HEK293 (cell line): ENCODE measurements at regions not wholly inside any gene's neighbourhood (a gene's known extent, or its start where the extent isn't known, plus 50 kb on each side); places are given as distances from the start of the nearest gene placed in this dataset.

ENCODE experiments used
- CTCF ChIA-PET: fragments of 350-600 bp; formaldehyde crosslinking; extraction: SDS; loops from one replicate; lab custom pipeline; 2021; ENCODE audit warnings: antibody characterized with exemption; lab: Yijun Ruan, JAX
- POLR2A ChIA-PET: fragments of 300-600 bp; formaldehyde crosslinking; extraction: SDS; loops from one replicate; lab custom pipeline; 2020; ENCODE audit warnings: antibody characterized with exemption, inconsistent platforms; lab: Yijun Ruan, JAX
- H3K27ac ChIP-seq: fragments of 200-500 bp; sonication (Bioruptor generic); 2 replicates; pipeline ENCODE4 v1.5.1; 2014; ENCODE audit warnings: low read depth, low read length, control low read depth, inconsistent platforms; ENCODE audit errors: extremely low read depth
- H3K36me3 ChIP-seq, 2 experiments: fragments of 200-500 bp in 1 of 2; sonication (Bioruptor generic) in 1 of 2; 1 replicate in 1 of 2; 2 replicates in 1 of 2; pipeline ENCODE4 v1.5.1; 2014 to 2017; ENCODE audit warnings: inconsistent platforms in 2 of 2, low read length in 2 of 2; ENCODE audit not compliant: control insufficient read depth in 2 of 2, insufficient read depth in 1 of 2
- H3K4me1 ChIP-seq: fragments of 200-500 bp; sonication (Bioruptor generic); 2 replicates; pipeline ENCODE4 v1.5.1; 2014; ENCODE audit warnings: mild to moderate bottlenecking, low read length, inconsistent platforms; ENCODE audit not compliant: control insufficient read depth, insufficient read depth
- H3K4me3 ChIP-seq: 2 replicates; pipeline ENCODE4 v1.5.1; 2011; ENCODE audit warnings: low read depth, mild to moderate bottlenecking, control low read depth, low read length, moderate library complexity
- H3K9me3 ChIP-seq: fragments of 200-500 bp; sonication (Bioruptor generic); 2 replicates; pipeline ENCODE4 v1.5.1; 2014; ENCODE audit warnings: low read depth, low read length, inconsistent platforms; ENCODE audit not compliant: control insufficient read depth, insufficient read depth
- GFI1B ChIP-seq: fragments of 450-650 bp; formaldehyde crosslinking; IDR thresholded peaks from 2 replicates; pipeline ENCODE4 v1.5.1; 2016; ENCODE audit warnings: missing biosample characterization, missing genetic modification characterization
- HOXA7 ChIP-seq: sonication (generic); formaldehyde crosslinking; IDR thresholded peaks from 2 replicates; pipeline ENCODE4 v1.8.1; 2022; ENCODE audit warnings: missing genetic modification reagents, borderline replicate concordance
- HOXD13 ChIP-seq: sonication (generic); formaldehyde crosslinking; IDR thresholded peaks from 2 replicates; pipeline ENCODE4 v1.8.0; 2022; ENCODE audit warnings: missing genetic modification reagents, borderline replicate concordance
- KLF1 ChIP-seq: fragments of 450-650 bp; formaldehyde crosslinking; IDR thresholded peaks from 2 replicates; pipeline ENCODE4 v1.5.1; 2016; ENCODE audit warnings: missing biosample characterization, missing genetic modification characterization
- SCRT2 ChIP-seq: fragments of 450-650 bp; formaldehyde crosslinking; IDR thresholded peaks from 2 replicates; pipeline ENCODE4 v1.5.1; 2016; ENCODE audit warnings: missing biosample characterization, missing genetic modification characterization
- ZBTB10 ChIP-seq: fragments of 450-650 bp; formaldehyde crosslinking; IDR thresholded peaks from 2 replicates; pipeline ENCODE4 v1.5.1; 2016; ENCODE audit warnings: missing biosample characterization, missing genetic modification characterization
- ZBTB21 ChIP-seq: fragments of 450-650 bp; formaldehyde crosslinking; IDR thresholded peaks from 2 replicates; pipeline ENCODE4 v1.5.1; 2017; ENCODE audit warnings: missing biosample characterization, missing genetic modification characterization
- ZFP37 ChIP-seq: fragments of 450-650 bp; formaldehyde crosslinking; IDR thresholded peaks from 2 replicates; pipeline ENCODE4 v1.5.1; 2016; ENCODE audit warnings: missing biosample characterization, missing genetic modification characterization
- ZNF175 ChIP-seq: fragments of 450-650 bp; formaldehyde crosslinking; IDR thresholded peaks from 2 replicates; pipeline ENCODE4 v1.5.1; 2016; ENCODE audit warnings: missing biosample characterization, missing genetic modification characterization
- ZNF18 ChIP-seq: fragments of 450-650 bp; formaldehyde crosslinking; IDR thresholded peaks from 2 replicates; pipeline ENCODE4 v1.5.1; 2016; ENCODE audit warnings: missing biosample characterization, missing genetic modification characterization
- ZNF202 ChIP-seq: fragments of 450-650 bp; formaldehyde crosslinking; IDR thresholded peaks from 2 replicates; pipeline ENCODE4 v1.5.1; 2016; ENCODE audit warnings: missing biosample characterization, missing genetic modification characterization, borderline replicate concordance
- ZNF23 ChIP-seq: fragments of 450-650 bp; formaldehyde crosslinking; IDR thresholded peaks from 2 replicates; pipeline ENCODE4 v1.5.1; 2016; ENCODE audit warnings: missing biosample characterization, missing genetic modification characterization, borderline replicate concordance
- ZNF366 ChIP-seq: fragments of 450-650 bp; formaldehyde crosslinking; conservative IDR thresholded peaks from 2 replicates; pipeline ENCODE4 v1.5.1; 2016; ENCODE audit warnings: missing biosample characterization, missing genetic modification characterization
- ZNF416 ChIP-seq: fragments of 450-650 bp; formaldehyde crosslinking; IDR thresholded peaks from 2 replicates; pipeline ENCODE4 v1.5.1; 2016; ENCODE audit warnings: missing biosample characterization, missing genetic modification characterization
- ZNF558 ChIP-seq: fragments of 450-650 bp; formaldehyde crosslinking; IDR thresholded peaks from 2 replicates; pipeline ENCODE4 v1.5.1; 2016; ENCODE audit warnings: missing biosample characterization, missing genetic modification characterization
- ZNF624 ChIP-seq: fragments of 450-650 bp; formaldehyde crosslinking; IDR thresholded peaks from 2 replicates; pipeline ENCODE4 v1.5.1; 2017; ENCODE audit warnings: missing biosample characterization, missing genetic modification characterization
- ZNF677 ChIP-seq: fragments of 450-650 bp; IDR thresholded peaks from 2 replicates; pipeline ENCODE4 v1.5.0; 2018; ENCODE audit warnings: missing biosample characterization, mild to moderate bottlenecking, missing genetic modification characterization, moderate library complexity
- ZNF701 ChIP-seq: fragments of 450-650 bp; formaldehyde crosslinking; IDR thresholded peaks from 2 replicates; pipeline ENCODE4 v1.5.1; 2016; ENCODE audit warnings: missing biosample characterization, missing genetic modification characterization
- ZNF843 ChIP-seq: fragments of 450-650 bp; formaldehyde crosslinking; IDR thresholded peaks from 2 replicates; pipeline ENCODE4 v1.5.1; 2016; ENCODE audit warnings: missing biosample characterization, missing genetic modification characterization
- TF ChIP-seq, protein P1 (sequence below): fragments of 450-650 bp; formaldehyde crosslinking; IDR thresholded peaks from 2 replicates; pipeline ENCODE4 v1.5.1; 2017; ENCODE audit warnings: missing biosample characterization, missing genetic modification characterization
- TF ChIP-seq, protein P2 (sequence below): fragments of 450-650 bp; formaldehyde crosslinking; IDR thresholded peaks from 2 replicates; pipeline ENCODE4 v1.5.1; 2016; ENCODE audit warnings: missing biosample characterization, missing genetic modification characterization, borderline replicate concordance

GRCh38 chr9:126162611-126163381 lies 163.8 kb upstream of the MVB12B start (continued):
- TF ChIP-seq GFI1B (tag by site-specific recombination): no peak
- TF ChIP-seq ZFP37 (tag by site-specific recombination): no peak
- TF ChIP-seq ZNF843 (tag by site-specific recombination): no peak
- TF ChIP-seq ZNF558 (tag by site-specific recombination): no peak
- TF ChIP-seq, all 188 proteins: peak for 0

GRCh38 chr9:126164796-126165525 lies 161.7 kb upstream of the MVB12B start:
- H3K27ac ChIP-seq: no peak overlapping the region
- no peaks in the 10 kb centered on the region for H3K4me1 ChIP-seq
- CTCF ChIA-PET: no interaction called here
- POLR2A ChIA-PET: no interaction called here
- no peak overlapping the region for H3K4me3 ChIP-seq
- H3K9me3 ChIP-seq: no peaks in the 10 kb centered on the region
- TF ChIP-seq, protein P1, sequence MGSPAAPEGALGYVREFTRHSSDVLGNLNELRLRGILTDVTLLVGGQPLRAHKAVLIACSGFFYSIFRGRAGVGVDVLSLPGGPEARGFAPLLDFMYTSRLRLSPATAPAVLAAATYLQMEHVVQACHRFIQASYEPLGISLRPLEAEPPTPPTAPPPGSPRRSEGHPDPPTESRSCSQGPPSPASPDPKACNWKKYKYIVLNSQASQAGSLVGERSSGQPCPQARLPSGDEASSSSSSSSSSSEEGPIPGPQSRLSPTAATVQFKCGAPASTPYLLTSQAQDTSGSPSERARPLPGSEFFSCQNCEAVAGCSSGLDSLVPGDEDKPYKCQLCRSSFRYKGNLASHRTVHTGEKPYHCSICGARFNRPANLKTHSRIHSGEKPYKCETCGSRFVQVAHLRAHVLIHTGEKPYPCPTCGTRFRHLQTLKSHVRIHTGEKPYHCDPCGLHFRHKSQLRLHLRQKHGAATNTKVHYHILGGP (tag by site-specific recombination): no peak
- TF ChIP-seq ZNF701 (tag by site-specific recombination) (no peak), ZBTB21 (tag by site-specific recombination) (no peak), ZNF416 (tag by site-specific recombination) (no peak), ZNF366 (tag by site-specific recombination) (no peak), ZNF23 (tag by site-specific recombination) (no peak), KLF1 (tag by site-specific recombination) (no peak), ZNF624 (tag by site-specific recombination) (no peak), ZNF202 (tag by site-specific recombination) (no peak), ZNF677 (tag by site-specific recombination) (no peak), ZNF175 (tag by site-specific recombination) (no peak)
- H3K36me3 ChIP-seq: no peaks in the 10 kb centered on the region

DNA sequence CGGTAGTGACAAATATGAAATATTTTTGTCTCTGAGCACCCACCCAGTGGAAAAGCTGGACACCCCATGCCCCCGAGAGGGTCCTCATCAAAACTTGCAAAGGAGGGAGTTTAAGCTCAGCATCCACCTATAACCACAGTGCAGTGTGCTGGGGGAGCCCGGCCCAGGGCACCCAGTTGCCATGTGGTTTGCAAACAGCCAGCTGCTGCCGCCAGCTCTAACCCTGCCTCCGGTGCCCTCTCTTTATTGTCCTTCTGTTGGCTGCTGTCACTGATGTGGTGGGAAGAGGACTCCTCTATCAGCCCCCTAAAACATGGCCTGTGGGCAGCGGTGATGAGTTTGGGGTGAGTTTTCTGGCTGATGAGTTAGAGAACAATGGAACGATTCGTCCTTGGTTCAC lies 160.9 kb upstream of the MVB12B start:
- H3K4me3 ChIP-seq: no peak overlapping the region
- CTCF ChIA-PET: no interaction called here
- no peaks in the 10 kb centered on the region for H3K36me3 ChIP-seq
- H3K9me3 ChIP-seq: no peaks in the 10 kb centered on the region
- H3K4me1 ChIP-seq: no peaks in the 10 kb centered on the region
- no peak overlapping the region for H3K27ac ChIP-seq
- POLR2A ChIA-PET: no interaction called here
- no peak for TF ChIP-seq HOXA7 (CRISPR knock-in tag)
- no peak for TF ChIP-seq ZNF18
- TF ChIP-seq, protein P2, sequence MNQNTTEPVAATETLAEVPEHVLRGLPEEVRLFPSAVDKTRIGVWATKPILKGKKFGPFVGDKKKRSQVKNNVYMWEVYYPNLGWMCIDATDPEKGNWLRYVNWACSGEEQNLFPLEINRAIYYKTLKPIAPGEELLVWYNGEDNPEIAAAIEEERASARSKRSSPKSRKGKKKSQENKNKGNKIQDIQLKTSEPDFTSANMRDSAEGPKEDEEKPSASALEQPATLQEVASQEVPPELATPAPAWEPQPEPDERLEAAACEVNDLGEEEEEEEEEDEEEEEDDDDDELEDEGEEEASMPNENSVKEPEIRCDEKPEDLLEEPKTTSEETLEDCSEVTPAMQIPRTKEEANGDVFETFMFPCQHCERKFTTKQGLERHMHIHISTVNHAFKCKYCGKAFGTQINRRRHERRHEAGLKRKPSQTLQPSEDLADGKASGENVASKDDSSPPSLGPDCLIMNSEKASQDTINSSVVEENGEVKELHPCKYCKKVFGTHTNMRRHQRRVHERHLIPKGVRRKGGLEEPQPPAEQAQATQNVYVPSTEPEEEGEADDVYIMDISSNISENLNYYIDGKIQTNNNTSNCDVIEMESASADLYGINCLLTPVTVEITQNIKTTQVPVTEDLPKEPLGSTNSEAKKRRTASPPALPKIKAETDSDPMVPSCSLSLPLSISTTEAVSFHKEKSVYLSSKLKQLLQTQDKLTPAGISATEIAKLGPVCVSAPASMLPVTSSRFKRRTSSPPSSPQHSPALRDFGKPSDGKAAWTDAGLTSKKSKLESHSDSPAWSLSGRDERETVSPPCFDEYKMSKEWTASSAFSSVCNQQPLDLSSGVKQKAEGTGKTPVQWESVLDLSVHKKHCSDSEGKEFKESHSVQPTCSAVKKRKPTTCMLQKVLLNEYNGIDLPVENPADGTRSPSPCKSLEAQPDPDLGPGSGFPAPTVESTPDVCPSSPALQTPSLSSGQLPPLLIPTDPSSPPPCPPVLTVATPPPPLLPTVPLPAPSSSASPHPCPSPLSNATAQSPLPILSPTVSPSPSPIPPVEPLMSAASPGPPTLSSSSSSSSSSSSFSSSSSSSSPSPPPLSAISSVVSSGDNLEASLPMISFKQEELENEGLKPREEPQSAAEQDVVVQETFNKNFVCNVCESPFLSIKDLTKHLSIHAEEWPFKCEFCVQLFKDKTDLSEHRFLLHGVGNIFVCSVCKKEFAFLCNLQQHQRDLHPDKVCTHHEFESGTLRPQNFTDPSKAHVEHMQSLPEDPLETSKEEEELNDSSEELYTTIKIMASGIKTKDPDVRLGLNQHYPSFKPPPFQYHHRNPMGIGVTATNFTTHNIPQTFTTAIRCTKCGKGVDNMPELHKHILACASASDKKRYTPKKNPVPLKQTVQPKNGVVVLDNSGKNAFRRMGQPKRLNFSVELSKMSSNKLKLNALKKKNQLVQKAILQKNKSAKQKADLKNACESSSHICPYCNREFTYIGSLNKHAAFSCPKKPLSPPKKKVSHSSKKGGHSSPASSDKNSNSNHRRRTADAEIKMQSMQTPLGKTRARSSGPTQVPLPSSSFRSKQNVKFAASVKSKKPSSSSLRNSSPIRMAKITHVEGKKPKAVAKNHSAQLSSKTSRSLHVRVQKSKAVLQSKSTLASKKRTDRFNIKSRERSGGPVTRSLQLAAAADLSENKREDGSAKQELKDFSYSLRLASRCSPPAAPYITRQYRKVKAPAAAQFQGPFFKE (tag by site-specific recombination): no peak
- TF ChIP-seq ZBTB10: no peak
- no peak for TF ChIP-seq SCRT2 (tag by site-specific recombination)
- no peak for TF ChIP-seq HOXD13
